ENCODE measurements at regions not wholly inside any gene's neighbourhood (a gene's known extent, or its start where the extent isn't known, plus 50 kb on each side); places are given as distances from the start of the nearest gene placed in this dataset.

DNA sequence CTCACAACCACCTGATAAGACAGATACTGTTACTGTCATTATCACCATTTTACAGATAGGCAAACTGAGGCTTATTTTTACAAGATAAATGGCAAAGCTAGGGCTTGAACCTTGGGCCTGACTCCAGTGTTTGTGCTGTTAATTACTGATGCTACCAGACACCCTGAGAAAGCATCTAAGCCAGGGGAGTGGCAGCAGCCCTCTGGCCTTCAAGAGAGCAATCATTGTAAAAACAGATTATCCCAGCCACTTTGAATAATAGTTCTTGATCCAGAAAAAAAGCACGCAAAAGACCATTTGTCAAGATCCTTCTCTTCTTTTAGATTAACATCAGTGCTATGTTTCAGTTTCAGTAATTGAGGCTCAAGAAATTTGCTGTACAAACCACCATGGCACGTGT, 109.5 kb downstream of the PLCE1 start (continued):
- TF ChIP-seq, protein P1, sequence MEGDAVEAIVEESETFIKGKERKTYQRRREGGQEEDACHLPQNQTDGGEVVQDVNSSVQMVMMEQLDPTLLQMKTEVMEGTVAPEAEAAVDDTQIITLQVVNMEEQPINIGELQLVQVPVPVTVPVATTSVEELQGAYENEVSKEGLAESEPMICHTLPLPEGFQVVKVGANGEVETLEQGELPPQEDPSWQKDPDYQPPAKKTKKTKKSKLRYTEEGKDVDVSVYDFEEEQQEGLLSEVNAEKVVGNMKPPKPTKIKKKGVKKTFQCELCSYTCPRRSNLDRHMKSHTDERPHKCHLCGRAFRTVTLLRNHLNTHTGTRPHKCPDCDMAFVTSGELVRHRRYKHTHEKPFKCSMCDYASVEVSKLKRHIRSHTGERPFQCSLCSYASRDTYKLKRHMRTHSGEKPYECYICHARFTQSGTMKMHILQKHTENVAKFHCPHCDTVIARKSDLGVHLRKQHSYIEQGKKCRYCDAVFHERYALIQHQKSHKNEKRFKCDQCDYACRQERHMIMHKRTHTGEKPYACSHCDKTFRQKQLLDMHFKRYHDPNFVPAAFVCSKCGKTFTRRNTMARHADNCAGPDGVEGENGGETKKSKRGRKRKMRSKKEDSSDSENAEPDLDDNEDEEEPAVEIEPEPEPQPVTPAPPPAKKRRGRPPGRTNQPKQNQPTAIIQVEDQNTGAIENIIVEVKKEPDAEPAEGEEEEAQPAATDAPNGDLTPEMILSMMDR (IDR thresholded peaks at IDR 0.05): no peak

DNA sequence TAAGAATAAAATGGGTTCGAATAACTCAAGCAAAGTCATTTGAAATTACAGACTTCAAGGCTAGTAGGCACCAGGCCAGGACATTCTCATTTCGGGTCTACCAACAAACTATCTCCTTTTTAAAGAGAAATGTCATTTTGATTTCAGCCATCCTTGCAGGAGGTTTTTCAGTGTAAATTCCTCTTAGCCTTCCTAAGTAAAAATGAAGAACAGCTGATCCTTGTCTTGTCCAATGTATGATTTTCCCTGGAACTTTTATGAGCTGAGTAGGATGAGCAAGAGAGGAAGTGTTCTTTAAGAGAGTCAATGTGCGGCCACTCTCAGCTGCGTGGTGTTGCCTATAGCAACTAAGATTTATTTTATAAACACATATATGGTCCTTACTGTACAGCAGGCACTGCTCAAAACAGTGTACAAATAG, 110.1 kb downstream of the PLCE1 start:
- CTCF ChIA-PET: no interaction called here

More for the DNA sequence above, 110.1 kb downstream of the PLCE1 start:
- POLR2A ChIA-PET: no interaction called here
- Histone ChIP-seq H3K9ac (no peak overlapping the region), H3K9me3 (no peaks in the 10 kb centered on the region), H4K20me1 (ENCODE audit: insufficient read depth) (no peaks in the 10 kb centered on the region), H3F3A (replicated peaks; ENCODE audit: insufficient read depth) (peaks cover 3% of the 10 kb centered on the region), H3K4me3 (ENCODE audit: low read depth in 2 of 2, low read length in 1 of 2) (no peak overlapping the region), H3K9me2 (no peaks in the 10 kb centered on the region), H3K4me2 (no peak overlapping the region), H3K79me2 (ENCODE audit: insufficient read depth) (no peaks in the 10 kb centered on the region), H3K27me3 (ENCODE audit: insufficient read depth) (no peaks in the 10 kb centered on the region), H3K4me1 (ENCODE audit: control insufficient read depth in 1 of 2, insufficient read depth in 2 of 2, low read depth in 1 of 2, low read length in 1 of 2) (0 out of 4 replicates have a peak, but pooled peaks cover 0 to 7% of the 10 kb centered on the region in 2 experiments), H3K36me3 (replicated peaks in 1 of 2; ENCODE audit: control insufficient read depth in 1 of 2, insufficient read depth in 2 of 2, low read length in 1 of 2) (no peaks in the 10 kb centered on the region), H3K27ac (ENCODE audit: low read depth in 2 of 2, low read length in 1 of 2) (peak overlapping the region in 1 of 2 experiments; percentile 36; a peak in 1 of 4 replicates), H2AFZ (ENCODE audit: low read depth) (no peak overlapping the region)
- TF ChIP-seq SMC3 (IDR thresholded peaks at IDR 0.05; ENCODE audit: low read depth, low read length): no peak
- TF ChIP-seq YY1 (IDR thresholded peaks at IDR 0.05; ENCODE audit: low read depth): no peak
- TF ChIP-seq, protein P2, sequence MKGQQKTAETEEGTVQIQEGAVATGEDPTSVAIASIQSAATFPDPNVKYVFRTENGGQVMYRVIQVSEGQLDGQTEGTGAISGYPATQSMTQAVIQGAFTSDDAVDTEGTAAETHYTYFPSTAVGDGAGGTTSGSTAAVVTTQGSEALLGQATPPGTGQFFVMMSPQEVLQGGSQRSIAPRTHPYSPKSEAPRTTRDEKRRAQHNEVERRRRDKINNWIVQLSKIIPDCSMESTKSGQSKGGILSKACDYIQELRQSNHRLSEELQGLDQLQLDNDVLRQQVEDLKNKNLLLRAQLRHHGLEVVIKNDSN (IDR thresholded peaks at IDR 0.05; ENCODE audit: borderline replicate concordance, low read depth): no peak
- TF ChIP-seq TAF1 (IDR thresholded peaks at IDR 0.05; ENCODE audit: borderline replicate concordance, low read depth, low read length): no peak
- no peak for TF ChIP-seq FOXM1 (IDR thresholded peaks at IDR 0.05; ENCODE audit: low read depth)
- TF ChIP-seq EZH2phosphoT487 (IDR thresholded peaks at IDR 0.05; ENCODE audit: borderline replicate concordance, low read depth): no peak
- TF ChIP-seq, protein P3, sequence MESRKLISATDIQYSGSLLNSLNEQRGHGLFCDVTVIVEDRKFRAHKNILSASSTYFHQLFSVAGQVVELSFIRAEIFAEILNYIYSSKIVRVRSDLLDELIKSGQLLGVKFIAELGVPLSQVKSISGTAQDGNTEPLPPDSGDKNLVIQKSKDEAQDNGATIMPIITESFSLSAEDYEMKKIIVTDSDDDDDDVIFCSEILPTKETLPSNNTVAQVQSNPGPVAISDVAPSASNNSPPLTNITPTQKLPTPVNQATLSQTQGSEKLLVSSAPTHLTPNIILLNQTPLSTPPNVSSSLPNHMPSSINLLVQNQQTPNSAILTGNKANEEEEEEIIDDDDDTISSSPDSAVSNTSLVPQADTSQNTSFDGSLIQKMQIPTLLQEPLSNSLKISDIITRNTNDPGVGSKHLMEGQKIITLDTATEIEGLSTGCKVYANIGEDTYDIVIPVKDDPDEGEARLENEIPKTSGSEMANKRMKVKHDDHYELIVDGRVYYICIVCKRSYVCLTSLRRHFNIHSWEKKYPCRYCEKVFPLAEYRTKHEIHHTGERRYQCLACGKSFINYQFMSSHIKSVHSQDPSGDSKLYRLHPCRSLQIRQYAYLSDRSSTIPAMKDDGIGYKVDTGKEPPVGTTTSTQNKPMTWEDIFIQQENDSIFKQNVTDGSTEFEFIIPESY (IDR thresholded peaks at IDR 0.05; ENCODE audit: borderline replicate concordance, low read depth): no peak
- TF ChIP-seq, protein P4, sequence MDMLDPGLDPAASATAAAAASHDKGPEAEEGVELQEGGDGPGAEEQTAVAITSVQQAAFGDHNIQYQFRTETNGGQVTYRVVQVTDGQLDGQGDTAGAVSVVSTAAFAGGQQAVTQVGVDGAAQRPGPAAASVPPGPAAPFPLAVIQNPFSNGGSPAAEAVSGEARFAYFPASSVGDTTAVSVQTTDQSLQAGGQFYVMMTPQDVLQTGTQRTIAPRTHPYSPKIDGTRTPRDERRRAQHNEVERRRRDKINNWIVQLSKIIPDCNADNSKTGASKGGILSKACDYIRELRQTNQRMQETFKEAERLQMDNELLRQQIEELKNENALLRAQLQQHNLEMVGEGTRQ (IDR thresholded peaks at IDR 0.05; ENCODE audit: borderline replicate concordance, low read depth, low read length): no peak
- TF ChIP-seq MXI1 (IDR thresholded peaks at IDR 0.05; ENCODE audit: low read depth, low read length): no peak
- TF ChIP-seq, protein P1 (IDR thresholded peaks at IDR 0.05): no peak
- TF ChIP-seq NFIC (IDR thresholded peaks at IDR 0.05; ENCODE audit: borderline replicate concordance): no peak
- no peak for TF ChIP-seq POLR2AphosphoS5 (IDR thresholded peaks at IDR 0.05; ENCODE audit: low read depth, low read length)
- no peak for TF ChIP-seq GABPA (IDR thresholded peaks at IDR 0.05; ENCODE audit: low read depth)
- TF ChIP-seq RXRA (IDR thresholded peaks at IDR 0.05; ENCODE audit: borderline replicate concordance, low read depth): no peak
- no peak for TF ChIP-seq TCF12 (IDR thresholded peaks at IDR 0.05)
- 64% methylated on average over 4 of the region's 4 CpGs for WGBS (ENCODE audit: low lambda C conversion rate)
- DNase-seq: no peak
